Keratinocyte (primary cell): ENCODE measurements at regions not wholly inside any gene's neighbourhood (a gene's known extent, or its start where the extent isn't known, plus 50 kb on each side); places are given as distances from the start of the nearest gene placed in this dataset.

ENCODE experiments used
- DNase-seq: peaks from one replicate; pipeline ENCODE4 v3.0.0-alpha.2; 2011; ENCODE audit warnings: low read depth, missing footprints, low spot score
- FAIRE-seq: peaks from 2 replicates; lab custom pipeline; 2011; peaks lifted over from hg19 to GRCh38; lab: Jason Lieb, UNC
- H2AFZ ChIP-seq: 2 replicates; pipeline ENCODE4 v1.6.0; 2012; ENCODE audit warnings: low read length, control low read depth, inconsistent platforms; ENCODE audit not compliant: control insufficient read depth
- H3K27ac ChIP-seq: 2 replicates; pipeline ENCODE4 v1.5.1; 2011; ENCODE audit warnings: low read length; ENCODE audit not compliant: control insufficient read depth, insufficient read depth
- H3K27me3 ChIP-seq: 3 replicates; pipeline ENCODE4 v1.6.0; 2011; ENCODE audit warnings: low read length; ENCODE audit not compliant: control insufficient read depth, insufficient read depth; ENCODE audit errors: extremely low read depth
- H3K36me3 ChIP-seq, 2 experiments: 2 replicates in 1 of 2; 3 replicates in 1 of 2; pipeline ENCODE4 v1.5.1; 2011; ENCODE audit warnings: low read length in 2 of 2, mild to moderate bottlenecking in 1 of 2; ENCODE audit not compliant: control insufficient read depth in 2 of 2, insufficient read depth in 2 of 2; ENCODE audit errors: extremely low read depth in 1 of 2
- H3K4me1 ChIP-seq: 3 replicates; pipeline ENCODE4 v1.5.1; 2011; ENCODE audit warnings: low read length; ENCODE audit not compliant: control insufficient read depth, insufficient read depth; ENCODE audit errors: extremely low read depth
- H3K4me2 ChIP-seq: 3 replicates; pipeline ENCODE4 v1.6.0; 2011; ENCODE audit warnings: low read depth, low read length; ENCODE audit not compliant: control insufficient read depth, insufficient read depth; ENCODE audit errors: extremely low read depth
- H3K4me3 ChIP-seq, 3 experiments: fragments of 200-600 bp in 1 of 3; sonication (generic) in 1 of 3; 2 replicates in 2 of 3; 3 replicates in 1 of 3; pipeline ENCODE4 v1.5.1; 2011 to 2016; ENCODE audit warnings: low read length in 3 of 3, mild to moderate bottlenecking in 3 of 3, control low read depth in 2 of 3, inconsistent platforms in 1 of 3, low read depth in 1 of 3, mixed read lengths in 1 of 3, mixed run types in 1 of 3, moderate library complexity in 1 of 3; ENCODE audit not compliant: control insufficient read depth in 2 of 3, insufficient read depth in 2 of 3; ENCODE audit errors: extremely low read depth in 1 of 3
- H3K79me2 ChIP-seq: 2 replicates; pipeline ENCODE4 v1.6.0; 2012; ENCODE audit warnings: low read length; ENCODE audit not compliant: control insufficient read depth, insufficient read depth
- H3K9ac ChIP-seq: 3 replicates; pipeline ENCODE4 v1.6.0; 2011; ENCODE audit warnings: low read length; ENCODE audit not compliant: control insufficient read depth, insufficient read depth; ENCODE audit errors: extremely low read depth
- H3K9me1 ChIP-seq: 3 replicates; pipeline ENCODE4 v1.6.0; 2011; ENCODE audit warnings: low read length; ENCODE audit not compliant: control insufficient read depth, insufficient read depth; ENCODE audit errors: extremely low read depth
- H3K9me3 ChIP-seq: 2 replicates; pipeline ENCODE4 v1.5.1; 2012; ENCODE audit warnings: low read depth, low read length; ENCODE audit not compliant: control insufficient read depth
- H4K20me1 ChIP-seq: 3 replicates; pipeline ENCODE4 v1.6.0; 2011; ENCODE audit warnings: low read length; ENCODE audit not compliant: control insufficient read depth, insufficient read depth; ENCODE audit errors: extremely low read depth
- EZH2 ChIP-seq: IDR thresholded peaks from one replicate; pipeline ENCODE4 v1.6.1; 2012; ENCODE audit warnings: inconsistent platforms, mild to moderate bottlenecking, low read length, moderate library complexity
- dilution Hi-C: fragments of 300-500 bp; cut with MboI; formaldehyde crosslinking; loops from one replicate; pipeline ENCODE4 v1.7.0; 2020; ENCODE audit warnings: low sequenced_read_pairs; ENCODE audit not compliant: extremely low pct_ligation_motif_present
- TF ChIP-seq, protein P1 (sequence below), 3 experiments: IDR thresholded peaks in 1 of 3; conservative IDR thresholded peaks in 1 of 3; optimal IDR thresholded peaks in 1 of 3; 2 replicates in 2 of 3; 3 replicates in 1 of 3; pipeline versions ENCODE3 to v1.5.1; 2011; ENCODE audit warnings: low read length in 3 of 3, mild to moderate bottlenecking in 3 of 3, moderate library complexity in 2 of 3, control low read depth in 1 of 3, inconsistent platforms in 1 of 3; ENCODE audit not compliant: insufficient read depth in 2 of 3; ENCODE audit errors: extremely low read depth in 1 of 3

DNA sequence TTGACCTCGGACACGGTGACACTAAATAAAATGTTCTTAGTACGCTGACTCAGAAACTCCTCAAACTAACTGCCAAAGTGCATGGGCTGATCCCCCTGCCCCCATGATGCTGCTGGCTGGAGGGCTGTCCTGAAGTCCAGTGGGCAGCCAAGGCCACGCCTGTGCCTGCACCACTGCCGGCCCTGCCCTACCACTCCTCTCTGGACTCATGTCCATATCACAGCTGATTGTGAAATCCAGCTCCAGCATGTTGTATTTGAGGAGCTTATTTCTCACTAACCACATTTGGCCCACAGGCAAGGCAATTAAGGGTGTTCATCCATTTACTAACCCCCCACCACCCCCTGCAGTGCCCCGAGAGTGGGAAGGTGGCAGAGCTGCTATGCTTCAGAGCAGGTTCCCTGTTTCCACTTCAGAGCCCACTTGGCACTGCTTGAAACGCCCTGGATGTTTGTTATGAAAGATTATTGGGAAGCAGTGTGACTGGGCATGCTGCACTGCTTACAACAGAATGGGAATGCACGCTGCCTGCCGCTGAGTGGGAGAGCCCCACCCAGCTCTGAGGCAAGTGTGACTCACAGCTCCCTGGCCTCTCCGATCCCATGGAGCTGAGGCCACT is 114.0 kb downstream of the UQCRFS1 start:
- Histone ChIP-seq H3K9me3 (peaks cover 10% of the 10 kb centered on the region), H2AFZ (no peak overlapping the region), H3K9ac (no peak overlapping the region), H3K4me2 (no peak overlapping the region), H3K4me1 (peaks cover 2% of the 10 kb centered on the region), H3K36me3 (no peaks in the 10 kb centered on the region), H3K4me3 (no peak overlapping the region), H3K27me3 (no peaks in the 10 kb centered on the region), H3K27ac (no peak overlapping the region), H4K20me1 (no peaks in the 10 kb centered on the region), H3K9me1 (no peaks in the 10 kb centered on the region), H3K79me2 (no peaks in the 10 kb centered on the region)
- TF ChIP-seq, protein P1, sequence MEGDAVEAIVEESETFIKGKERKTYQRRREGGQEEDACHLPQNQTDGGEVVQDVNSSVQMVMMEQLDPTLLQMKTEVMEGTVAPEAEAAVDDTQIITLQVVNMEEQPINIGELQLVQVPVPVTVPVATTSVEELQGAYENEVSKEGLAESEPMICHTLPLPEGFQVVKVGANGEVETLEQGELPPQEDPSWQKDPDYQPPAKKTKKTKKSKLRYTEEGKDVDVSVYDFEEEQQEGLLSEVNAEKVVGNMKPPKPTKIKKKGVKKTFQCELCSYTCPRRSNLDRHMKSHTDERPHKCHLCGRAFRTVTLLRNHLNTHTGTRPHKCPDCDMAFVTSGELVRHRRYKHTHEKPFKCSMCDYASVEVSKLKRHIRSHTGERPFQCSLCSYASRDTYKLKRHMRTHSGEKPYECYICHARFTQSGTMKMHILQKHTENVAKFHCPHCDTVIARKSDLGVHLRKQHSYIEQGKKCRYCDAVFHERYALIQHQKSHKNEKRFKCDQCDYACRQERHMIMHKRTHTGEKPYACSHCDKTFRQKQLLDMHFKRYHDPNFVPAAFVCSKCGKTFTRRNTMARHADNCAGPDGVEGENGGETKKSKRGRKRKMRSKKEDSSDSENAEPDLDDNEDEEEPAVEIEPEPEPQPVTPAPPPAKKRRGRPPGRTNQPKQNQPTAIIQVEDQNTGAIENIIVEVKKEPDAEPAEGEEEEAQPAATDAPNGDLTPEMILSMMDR (optimal IDR thresholded peaks at IDR 0.05 in 1 of 3, IDR thresholded peaks at IDR 0.05 in 1 of 3, conservative IDR thresholded peaks at IDR 0.05 in 1 of 3; ENCODE audit: extremely low read depth in 1 of 3, insufficient read depth in 2 of 3, low read length in 3 of 3): no peak
- TF ChIP-seq EZH2: no peak
- no peak for DNase-seq
- FAIRE-seq: no peak
- dilution Hi-C loops: no loop called here

GRCh38 chr19:29098091-29098490 is 114.9 kb downstream of the UQCRFS1 start:
- no peak overlapping the region for H3K9ac ChIP-seq
- H2AFZ ChIP-seq: no peak overlapping the region
- H3K9me1 ChIP-seq: no peaks in the 10 kb centered on the region
- FAIRE-seq (no peak), DNase-seq (no peak)
- no peaks in the 10 kb centered on the region for H3K27me3 ChIP-seq
- H3K79me2 ChIP-seq: no peaks in the 10 kb centered on the region
- H3K4me2 ChIP-seq: no peak overlapping the region
- no peak for TF ChIP-seq EZH2
- TF ChIP-seq, protein P1 (optimal IDR thresholded peaks at IDR 0.05 in 1 of 3, IDR thresholded peaks at IDR 0.05 in 1 of 3, conservative IDR thresholded peaks at IDR 0.05 in 1 of 3; ENCODE audit: extremely low read depth in 1 of 3, insufficient read depth in 2 of 3, low read length in 3 of 3): no peak
- H3K27ac ChIP-seq: no peak overlapping the region
- no peaks in the 10 kb centered on the region for H4K20me1 ChIP-seq
- H3K36me3 ChIP-seq: no peaks in the 10 kb centered on the region
- peaks cover 2% of the 10 kb centered on the region for H3K4me1 ChIP-seq
- peaks cover 6% of the 10 kb centered on the region for H3K9me3 ChIP-seq
- no peak overlapping the region for H3K4me3 ChIP-seq
- dilution Hi-C loops: no loop called here
